ENCODE measurements at regions not wholly inside any gene's neighbourhood (a gene's known extent, or its start where the extent isn't known, plus 50 kb on each side); places are given as distances from the start of the nearest gene placed in this dataset.

GRCh38 chr10:88209231-88209630 lies 345.8 kb downstream of the PTEN start:
- TF ChIP-seq ZNF263 (CRISPR knock-in tag; IDR thresholded peaks at IDR 0.05; ENCODE audit: low read depth) (no peak), PREB (CRISPR knock-in tag; IDR thresholded peaks at IDR 0.05; ENCODE audit: borderline replicate concordance) (no peak), SMAD4 (CRISPR knock-in tag; IDR thresholded peaks at IDR 0.05) (no peak), CTCF (IDR thresholded peaks at IDR 0.05) (no peak), FOXP1 (CRISPR knock-in tag; IDR thresholded peaks at IDR 0.05; ENCODE audit: borderline replicate concordance) (no peak), TEAD1 (CRISPR knock-in tag; IDR thresholded peaks at IDR 0.05) (no peak), ATF3 (CRISPR knock-in tag; conservative IDR thresholded peaks at IDR 0.05) (no peak), USF1 (CRISPR knock-in tag; IDR thresholded peaks at IDR 0.05) (no peak), NFYB (CRISPR knock-in tag; conservative IDR thresholded peaks at IDR 0.05; ENCODE audit: low read depth) (no peak)
- TF ChIP-seq, protein P1, sequence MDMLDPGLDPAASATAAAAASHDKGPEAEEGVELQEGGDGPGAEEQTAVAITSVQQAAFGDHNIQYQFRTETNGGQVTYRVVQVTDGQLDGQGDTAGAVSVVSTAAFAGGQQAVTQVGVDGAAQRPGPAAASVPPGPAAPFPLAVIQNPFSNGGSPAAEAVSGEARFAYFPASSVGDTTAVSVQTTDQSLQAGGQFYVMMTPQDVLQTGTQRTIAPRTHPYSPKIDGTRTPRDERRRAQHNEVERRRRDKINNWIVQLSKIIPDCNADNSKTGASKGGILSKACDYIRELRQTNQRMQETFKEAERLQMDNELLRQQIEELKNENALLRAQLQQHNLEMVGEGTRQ (CRISPR knock-in tag; IDR thresholded peaks at IDR 0.05) = no peak
